Osteoblast (primary cell): ENCODE measurements at regions not wholly inside any gene's neighbourhood (a gene's known extent, or its start where the extent isn't known, plus 50 kb on each side); places are given as distances from the start of the nearest gene placed in this dataset.
A peak's percentile ranks its signal among the peaks of the same experiment; 100 is the strongest.

ENCODE experiments used
- DNase-seq: peaks from one replicate; pipeline ENCODE4 v3.0.0; 2011; ENCODE audit warnings: low spot score, mixed read lengths; ENCODE audit not compliant: insufficient read length; ENCODE audit errors: missing footprints
- H2AFZ ChIP-seq: 2 replicates; pipeline ENCODE4 v1.6.0; 2011; ENCODE audit warnings: mild to moderate bottlenecking, low read length
- H3K27ac ChIP-seq: 2 replicates; pipeline ENCODE4 v1.5.1; 2011; ENCODE audit warnings: mild to moderate bottlenecking, low read depth, low read length, moderate library complexity
- H3K27me3 ChIP-seq: 2 replicates; pipeline ENCODE4 v1.6.0; 2012; ENCODE audit warnings: mild to moderate bottlenecking, control low read depth, inconsistent platforms, low read length, moderate library complexity; ENCODE audit not compliant: insufficient read depth
- H3K36me3 ChIP-seq: 2 replicates; pipeline ENCODE4 v1.5.1; 2011; ENCODE audit warnings: mild to moderate bottlenecking, low read length, control low read depth, moderate library complexity; ENCODE audit not compliant: insufficient read depth
- H3K4me1 ChIP-seq: 2 replicates; pipeline ENCODE4 v1.5.1; 2011; ENCODE audit warnings: mild to moderate bottlenecking, low read length, control low read depth, moderate library complexity; ENCODE audit not compliant: insufficient read depth
- H3K4me2 ChIP-seq: 2 replicates; pipeline ENCODE4 v1.6.0; 2011; ENCODE audit warnings: mild to moderate bottlenecking, low read length; ENCODE audit not compliant: insufficient read depth
- H3K4me3 ChIP-seq: fragments of 200-600 bp; sonication (generic); 3 replicates; pipeline ENCODE4 v1.5.1; 2012; ENCODE audit warnings: mild to moderate bottlenecking, low read length, inconsistent platforms; ENCODE audit not compliant: insufficient read depth
- H3K79me2 ChIP-seq: 2 replicates; pipeline ENCODE4 v1.6.0; 2012; ENCODE audit warnings: mild to moderate bottlenecking, low read length, control low read depth, inconsistent platforms; ENCODE audit not compliant: insufficient read depth
- H3K9me3 ChIP-seq: 2 replicates; pipeline ENCODE4 v1.5.1; 2011; ENCODE audit warnings: low read depth, low read length, control low read depth
- H4K20me1 ChIP-seq: 2 replicates; pipeline ENCODE4 v1.6.0; 2012; ENCODE audit warnings: mild to moderate bottlenecking, low read length, control low read depth; ENCODE audit not compliant: insufficient read depth
- TF ChIP-seq, protein P1 (sequence below): IDR thresholded peaks from 2 replicates; pipeline ENCODE4 v1.5.1; 2011; ENCODE audit warnings: mild to moderate bottlenecking, low read depth, low read length, moderate library complexity; ENCODE audit errors: extremely low read depth

DNA sequence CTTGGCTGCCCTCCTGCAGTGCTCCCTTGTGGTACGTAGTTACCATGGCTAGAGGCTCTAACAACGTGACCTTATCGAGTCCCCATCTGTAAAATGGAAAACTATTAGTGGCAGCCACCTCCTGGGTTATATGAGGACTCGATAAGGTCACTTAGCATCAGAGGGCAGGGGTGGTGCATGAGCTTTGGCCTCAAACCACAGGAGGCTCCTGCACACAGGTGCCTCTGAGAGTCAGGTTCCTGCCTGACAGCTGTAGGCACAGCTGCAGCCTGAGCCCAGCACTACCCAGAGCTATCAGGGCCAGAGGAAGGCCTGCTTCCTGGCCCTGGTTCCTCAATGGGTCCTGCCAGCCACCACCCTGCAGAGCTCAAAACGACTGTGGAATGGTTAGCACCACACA lies 57.2 kb upstream of the SEC14L1 start:
- Histone ChIP-seq H3K27ac (no peak overlapping the region), H3K4me3 (no peak overlapping the region), H3K79me2 (no peaks in the 10 kb centered on the region), H3K4me2 (no peak overlapping the region), H3K4me1 (peaks cover 3% of the 10 kb centered on the region), H2AFZ (no peak overlapping the region), H3K27me3 (no peaks in the 10 kb centered on the region), H3K36me3 (no peaks in the 10 kb centered on the region), H4K20me1 (no peaks in the 10 kb centered on the region), H3K9me3 (no peaks in the 10 kb centered on the region)
- TF ChIP-seq, protein P1, sequence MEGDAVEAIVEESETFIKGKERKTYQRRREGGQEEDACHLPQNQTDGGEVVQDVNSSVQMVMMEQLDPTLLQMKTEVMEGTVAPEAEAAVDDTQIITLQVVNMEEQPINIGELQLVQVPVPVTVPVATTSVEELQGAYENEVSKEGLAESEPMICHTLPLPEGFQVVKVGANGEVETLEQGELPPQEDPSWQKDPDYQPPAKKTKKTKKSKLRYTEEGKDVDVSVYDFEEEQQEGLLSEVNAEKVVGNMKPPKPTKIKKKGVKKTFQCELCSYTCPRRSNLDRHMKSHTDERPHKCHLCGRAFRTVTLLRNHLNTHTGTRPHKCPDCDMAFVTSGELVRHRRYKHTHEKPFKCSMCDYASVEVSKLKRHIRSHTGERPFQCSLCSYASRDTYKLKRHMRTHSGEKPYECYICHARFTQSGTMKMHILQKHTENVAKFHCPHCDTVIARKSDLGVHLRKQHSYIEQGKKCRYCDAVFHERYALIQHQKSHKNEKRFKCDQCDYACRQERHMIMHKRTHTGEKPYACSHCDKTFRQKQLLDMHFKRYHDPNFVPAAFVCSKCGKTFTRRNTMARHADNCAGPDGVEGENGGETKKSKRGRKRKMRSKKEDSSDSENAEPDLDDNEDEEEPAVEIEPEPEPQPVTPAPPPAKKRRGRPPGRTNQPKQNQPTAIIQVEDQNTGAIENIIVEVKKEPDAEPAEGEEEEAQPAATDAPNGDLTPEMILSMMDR, result no peak
- DNase-seq, result no peak

DNA sequence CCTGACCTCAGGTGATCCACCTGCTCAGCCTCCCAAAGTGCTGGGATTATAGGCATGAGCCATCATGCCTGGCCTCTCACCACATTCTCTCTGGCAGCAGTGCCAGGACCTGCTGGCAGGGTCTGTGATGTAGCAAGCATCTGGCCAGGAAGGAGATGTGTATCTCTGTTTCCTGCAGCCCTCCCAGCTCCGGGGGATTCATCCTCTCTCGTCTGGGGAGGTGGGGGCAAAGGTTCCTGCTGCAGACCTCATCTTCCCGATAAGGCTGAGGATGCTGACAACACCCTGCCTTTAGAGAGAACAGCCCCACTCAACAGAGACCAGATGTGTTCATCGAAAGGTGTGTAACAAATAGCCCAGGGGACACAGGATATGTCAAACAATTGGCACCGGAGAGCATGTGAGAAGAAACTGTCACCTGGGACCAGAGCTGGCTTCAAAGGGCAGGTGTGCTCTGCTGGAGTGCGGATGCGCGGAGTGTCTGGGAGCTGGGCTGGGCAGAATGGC lies 54.8 kb upstream of the SEC14L1 start:
- H3K4me2 ChIP-seq, result no peak overlapping the region
- TF ChIP-seq, protein P1, result no peak

DNA sequence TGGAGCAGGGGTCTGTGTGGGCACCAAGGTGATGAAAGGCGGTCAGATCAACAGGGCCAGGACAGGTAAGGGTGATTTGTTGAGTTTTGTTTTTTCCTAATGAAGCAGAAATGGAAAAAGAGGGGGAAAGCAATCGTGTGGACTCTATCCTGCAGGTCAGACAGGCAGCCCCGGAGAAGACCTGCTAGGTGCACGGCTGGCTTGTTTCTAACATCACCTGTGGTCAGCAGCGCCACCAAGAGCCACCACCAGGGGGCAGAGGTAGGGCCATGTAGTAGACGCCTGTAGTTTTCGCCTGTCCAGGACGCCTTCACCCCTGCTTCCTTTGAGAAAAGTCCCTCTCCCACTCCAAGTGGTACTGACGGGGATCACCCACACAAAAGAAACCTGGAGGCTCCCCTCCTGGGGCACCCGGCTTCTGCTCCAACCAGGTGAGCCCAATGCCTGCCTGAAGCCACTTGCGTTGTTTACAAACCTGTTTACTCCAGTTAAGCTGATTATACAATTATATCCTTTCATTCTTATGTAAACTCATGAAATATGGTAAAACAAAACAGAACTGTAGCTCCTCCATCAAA lies 54.2 kb upstream of the SEC14L1 start:
- peaks cover 10% of the 10 kb centered on the region for H3K4me1 ChIP-seq
- H4K20me1 ChIP-seq, result no peaks in the 10 kb centered on the region
- peak overlapping the region; percentile 84 for H2AFZ ChIP-seq
- H3K4me3 ChIP-seq, result no peak overlapping the region
- H3K79me2 ChIP-seq, result peaks cover 25% of the 10 kb centered on the region
- peaks cover 7% of the 10 kb centered on the region for H3K36me3 ChIP-seq
- TF ChIP-seq, protein P1, result peak; percentile 95
- H3K27ac ChIP-seq, result no peak overlapping the region
- DNase-seq, result peak; percentile 86
- H3K9me3 ChIP-seq, result no peaks in the 10 kb centered on the region
- H3K27me3 ChIP-seq, result no peaks in the 10 kb centered on the region
- peak overlapping the region; percentile 69 for H3K4me2 ChIP-seq

More for the DNA sequence above, 54.8 kb upstream of the SEC14L1 start:
- no peaks in the 10 kb centered on the region for H3K27me3 ChIP-seq
- H3K4me3 ChIP-seq, result no peak overlapping the region
- no peaks in the 10 kb centered on the region for H4K20me1 ChIP-seq
- H3K27ac ChIP-seq, result no peak overlapping the region
- peaks cover 10% of the 10 kb centered on the region for H3K4me1 ChIP-seq
- H2AFZ ChIP-seq, result no peak overlapping the region
- peaks cover 22% of the 10 kb centered on the region for H3K79me2 ChIP-seq
- peaks cover 3% of the 10 kb centered on the region for H3K36me3 ChIP-seq
- no peaks in the 10 kb centered on the region for H3K9me3 ChIP-seq
- no peak for DNase-seq

DNA sequence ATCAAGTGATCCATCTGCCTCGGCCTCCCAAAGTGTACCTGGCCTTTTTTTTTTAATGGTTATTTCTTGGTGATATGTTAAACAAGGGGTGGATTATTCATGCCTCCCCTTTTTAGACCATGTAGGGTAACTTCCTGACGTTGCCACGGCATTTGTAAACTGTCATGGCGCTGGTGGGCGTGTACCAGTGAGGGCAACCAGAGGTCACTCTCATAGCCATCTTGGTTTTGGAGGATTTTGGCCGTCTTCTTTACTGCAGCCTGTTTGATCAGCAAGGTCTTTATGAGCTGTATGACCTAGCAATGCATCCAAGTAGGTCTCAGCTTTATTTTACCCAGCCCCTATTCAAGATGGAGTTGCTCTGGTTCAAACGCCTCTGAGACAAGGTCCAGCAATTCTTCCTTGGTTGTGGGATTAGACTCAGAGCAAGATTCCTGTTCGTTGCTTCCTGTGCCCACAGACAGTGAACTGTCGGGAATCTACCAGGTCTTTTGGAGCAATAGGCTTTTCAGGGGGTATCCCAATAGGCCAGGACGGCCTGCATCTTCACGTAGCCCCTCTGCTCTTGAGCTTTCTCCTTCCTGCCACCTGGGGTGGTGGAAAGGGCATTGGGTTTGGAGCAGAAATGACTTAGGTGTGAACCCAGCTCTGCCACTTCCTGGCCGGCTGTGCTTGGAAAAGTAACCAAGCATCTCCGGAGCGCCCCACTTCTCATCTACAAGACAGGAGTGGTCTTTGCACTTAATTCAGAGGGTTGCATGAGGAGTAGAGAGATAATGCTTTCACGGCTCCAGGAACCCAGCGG lies 52.9 kb upstream of the SEC14L1 start:
- peak overlapping the region; percentile 79 for H3K27ac ChIP-seq
- DNase-seq, result no peak
- H3K4me2 ChIP-seq, result peak overlapping the region; percentile 95
- peaks cover 18% of the 10 kb centered on the region for H3K36me3 ChIP-seq
- TF ChIP-seq, protein P1, result no peak
- peaks cover 31% of the 10 kb centered on the region for H3K79me2 ChIP-seq
- peaks cover 10% of the 10 kb centered on the region for H3K4me1 ChIP-seq
- no peaks in the 10 kb centered on the region for H3K9me3 ChIP-seq
- no peaks in the 10 kb centered on the region for H3K27me3 ChIP-seq
- H3K4me3 ChIP-seq, result peak overlapping the region; percentile 83
- peak overlapping the region; percentile 89 for H2AFZ ChIP-seq
- H4K20me1 ChIP-seq, result no peaks in the 10 kb centered on the region
